AG09309 (cell line): ENCODE measurements at regions not wholly inside any gene's neighbourhood (a gene's known extent, or its start where the extent isn't known, plus 50 kb on each side); places are given as distances from the start of the nearest gene placed in this dataset.

Source experiments
- DNase-seq: peaks from one replicate; pipeline ENCODE4 v3.0.0-alpha.2; 2010; ENCODE audit warnings: low read depth
- H3K4me3 ChIP-seq: 2 replicates; pipeline ENCODE4 v1.5.1; 2011; ENCODE audit warnings: mild to moderate bottlenecking, low read depth, low read length, moderate library complexity; ENCODE audit not compliant: control insufficient read depth
- TF ChIP-seq, protein P1 (sequence below): IDR thresholded peaks from 2 replicates; pipeline ENCODE4 v1.5.1; 2011; ENCODE audit warnings: mild to moderate bottlenecking, low read depth, low read length, inconsistent platforms; ENCODE audit not compliant: insufficient read depth, control insufficient read depth; ENCODE audit errors: missing control alignments

DNA sequence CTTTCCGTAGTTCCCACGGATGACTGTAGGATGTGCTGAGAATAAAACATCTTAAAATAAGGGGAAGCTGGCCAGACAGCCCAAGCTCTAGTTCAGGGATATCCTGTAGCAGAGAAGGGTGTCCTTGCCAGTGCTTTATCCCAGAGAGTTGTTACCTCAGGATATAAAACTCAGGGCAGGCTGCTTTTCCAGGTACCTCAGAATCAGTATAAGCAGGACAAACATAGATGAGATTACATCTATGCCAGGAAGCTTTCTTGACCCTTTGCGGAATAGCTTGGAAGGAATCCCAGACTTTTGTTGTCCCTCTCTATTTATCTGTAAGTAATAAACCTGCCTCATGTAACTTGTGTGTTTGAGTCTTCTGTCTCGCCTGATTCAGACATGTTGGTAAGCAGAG lies 565.7 kb downstream of the PRDM9 start:
- TF ChIP-seq, protein P1, sequence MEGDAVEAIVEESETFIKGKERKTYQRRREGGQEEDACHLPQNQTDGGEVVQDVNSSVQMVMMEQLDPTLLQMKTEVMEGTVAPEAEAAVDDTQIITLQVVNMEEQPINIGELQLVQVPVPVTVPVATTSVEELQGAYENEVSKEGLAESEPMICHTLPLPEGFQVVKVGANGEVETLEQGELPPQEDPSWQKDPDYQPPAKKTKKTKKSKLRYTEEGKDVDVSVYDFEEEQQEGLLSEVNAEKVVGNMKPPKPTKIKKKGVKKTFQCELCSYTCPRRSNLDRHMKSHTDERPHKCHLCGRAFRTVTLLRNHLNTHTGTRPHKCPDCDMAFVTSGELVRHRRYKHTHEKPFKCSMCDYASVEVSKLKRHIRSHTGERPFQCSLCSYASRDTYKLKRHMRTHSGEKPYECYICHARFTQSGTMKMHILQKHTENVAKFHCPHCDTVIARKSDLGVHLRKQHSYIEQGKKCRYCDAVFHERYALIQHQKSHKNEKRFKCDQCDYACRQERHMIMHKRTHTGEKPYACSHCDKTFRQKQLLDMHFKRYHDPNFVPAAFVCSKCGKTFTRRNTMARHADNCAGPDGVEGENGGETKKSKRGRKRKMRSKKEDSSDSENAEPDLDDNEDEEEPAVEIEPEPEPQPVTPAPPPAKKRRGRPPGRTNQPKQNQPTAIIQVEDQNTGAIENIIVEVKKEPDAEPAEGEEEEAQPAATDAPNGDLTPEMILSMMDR: no peak
- H3K4me3 ChIP-seq: no peak overlapping the region
- no peak for DNase-seq

DNA sequence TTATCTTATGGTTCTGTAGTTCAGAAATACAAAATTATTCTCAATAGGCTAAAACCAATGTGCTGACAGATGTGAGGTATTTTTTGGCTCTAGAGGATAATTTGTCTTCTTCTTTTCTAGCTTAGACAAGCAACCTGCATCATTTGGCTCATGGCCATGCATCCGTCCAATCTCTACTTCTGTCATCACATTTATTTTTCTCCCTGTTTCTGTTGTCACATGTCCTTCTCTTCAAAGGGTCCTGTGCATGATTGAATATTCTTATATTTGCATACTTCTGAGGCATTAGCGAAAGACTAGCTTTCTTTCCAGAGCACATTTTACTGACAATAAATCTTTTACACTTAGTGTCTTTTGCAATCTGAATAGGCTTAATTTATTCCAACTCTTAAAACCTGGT lies 564.7 kb downstream of the CDH10 start:
- no peak for DNase-seq
- no peak overlapping the region for H3K4me3 ChIP-seq
- TF ChIP-seq, protein P1: no peak

DNA sequence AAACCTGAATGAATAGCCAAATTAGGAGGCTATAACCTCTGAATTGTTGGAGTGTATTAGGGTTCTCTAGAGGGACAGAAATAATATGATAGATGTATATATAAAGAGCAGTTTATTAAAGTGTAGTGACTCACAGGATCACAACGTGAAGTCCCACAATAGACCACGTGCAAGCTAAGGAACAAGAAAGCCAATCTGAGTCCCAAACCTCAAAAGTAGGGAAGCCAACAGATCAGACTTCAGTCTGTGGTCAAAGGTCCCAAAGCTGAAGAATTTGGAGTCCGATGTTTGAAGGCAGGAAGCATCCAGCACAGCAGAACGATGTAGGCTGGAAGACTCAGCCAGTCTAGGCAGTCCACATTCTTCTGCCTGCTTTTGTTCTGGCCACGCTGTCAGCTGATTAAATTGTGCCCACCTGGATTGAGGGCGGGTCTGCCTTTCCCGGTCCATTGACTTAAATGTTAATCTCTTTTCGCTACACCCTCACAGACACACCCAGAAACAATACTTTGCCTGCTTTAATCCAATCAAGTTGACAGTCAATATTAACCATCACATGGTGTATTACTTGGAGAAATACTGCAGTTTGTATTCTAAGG lies 550.6 kb downstream of the CDH10 start:
- no peak overlapping the region for H3K4me3 ChIP-seq
- TF ChIP-seq, protein P1: no peak
- no peak for DNase-seq

DNA sequence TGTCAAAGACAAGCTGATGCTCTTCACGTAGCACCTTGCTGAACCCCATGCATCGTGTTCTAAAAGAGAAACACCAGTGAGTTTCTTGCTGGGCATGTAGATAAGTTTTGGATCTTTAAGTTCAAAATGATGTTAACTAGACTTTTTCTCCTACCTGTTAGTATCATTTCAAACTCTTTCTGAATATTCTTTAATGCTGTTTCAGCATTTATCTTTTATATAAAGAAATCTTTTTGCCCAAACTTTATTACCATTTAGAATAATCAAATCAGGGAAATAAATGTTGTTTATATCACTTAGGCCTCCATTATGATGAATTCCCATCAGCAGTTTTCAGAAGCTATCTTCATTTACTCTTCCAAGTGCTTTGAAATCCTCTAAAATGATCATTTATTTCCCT lies 542.8 kb downstream of the CDH10 start:
- TF ChIP-seq, protein P1: no peak

DNA sequence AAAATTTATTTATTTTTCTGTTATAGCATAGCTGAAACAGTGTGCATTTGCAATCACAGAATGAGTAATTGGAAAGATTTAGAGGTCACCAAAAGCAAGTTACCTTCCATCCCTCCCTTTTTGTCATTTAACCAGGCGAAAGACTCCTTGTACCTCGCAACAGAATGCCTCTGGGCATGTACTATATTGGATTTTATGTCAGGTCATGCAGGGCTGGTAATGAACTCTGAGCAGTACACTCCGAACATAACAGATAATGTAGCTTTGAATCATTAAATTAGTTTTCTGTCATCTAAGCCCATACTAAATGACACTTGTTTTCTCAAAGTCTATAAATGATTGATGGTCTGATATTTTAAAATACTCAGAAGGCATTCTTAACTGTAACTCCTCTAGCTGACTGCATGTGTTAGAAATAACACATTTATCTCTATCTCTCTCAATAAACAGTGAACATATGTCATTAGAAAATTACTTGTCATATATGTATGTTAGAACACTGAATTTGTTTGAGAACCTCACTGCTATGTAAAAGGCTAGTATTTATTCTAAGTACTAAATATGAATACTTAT lies 541.2 kb downstream of the CDH10 start:
- no peak for DNase-seq
- no peak overlapping the region for H3K4me3 ChIP-seq
- TF ChIP-seq, protein P1: no peak

More for the DNA sequence above, 542.8 kb downstream of the CDH10 start:
- no peak overlapping the region for H3K4me3 ChIP-seq
- DNase-seq: no peak

DNA sequence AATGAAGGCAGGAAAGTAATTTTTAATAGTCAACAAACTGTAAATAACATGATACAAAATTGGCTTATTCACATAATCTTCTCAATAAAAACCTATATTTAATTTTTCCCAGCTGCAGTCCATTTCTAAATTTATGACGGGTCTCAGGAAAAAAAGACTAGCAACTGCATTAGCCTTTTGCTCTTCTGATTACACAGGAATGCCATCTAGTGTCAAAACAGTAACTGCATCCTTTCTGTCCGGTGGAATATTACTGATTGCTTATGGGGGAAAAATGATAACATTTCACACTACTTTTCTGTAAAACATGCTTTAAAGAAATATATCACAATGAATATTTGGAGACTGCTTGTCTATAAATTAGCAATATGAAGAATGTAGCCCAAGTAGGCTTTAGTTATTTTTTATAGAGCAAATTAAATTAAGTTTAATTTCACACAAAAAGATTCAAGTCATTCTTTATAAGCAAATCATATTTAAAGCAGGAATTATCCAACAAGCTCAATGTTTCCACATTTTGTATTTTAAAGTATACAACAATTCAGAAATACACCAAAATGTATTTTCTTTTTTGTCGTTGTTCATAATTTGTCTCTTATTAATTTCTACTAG lies 534.7 kb downstream of the CDH10 start:
- no peak overlapping the region for H3K4me3 ChIP-seq
- TF ChIP-seq, protein P1: no peak
- DNase-seq: no peak
